RPMI8226 (cell line): ENCODE measurements at regions not wholly inside any gene's neighbourhood (a gene's known extent, or its start where the extent isn't known, plus 50 kb on each side); places are given as distances from the start of the nearest gene placed in this dataset.
"Not testable (repeated sequence)": the region's sequence is repeated elsewhere in the genome, so short reads cannot be mapped to it uniquely, and the experiment has no call there.

ENCODE experiments used
- DNase-seq: peaks from one replicate; pipeline ENCODE4 v3.0.0-alpha.2; 2015

DNA sequence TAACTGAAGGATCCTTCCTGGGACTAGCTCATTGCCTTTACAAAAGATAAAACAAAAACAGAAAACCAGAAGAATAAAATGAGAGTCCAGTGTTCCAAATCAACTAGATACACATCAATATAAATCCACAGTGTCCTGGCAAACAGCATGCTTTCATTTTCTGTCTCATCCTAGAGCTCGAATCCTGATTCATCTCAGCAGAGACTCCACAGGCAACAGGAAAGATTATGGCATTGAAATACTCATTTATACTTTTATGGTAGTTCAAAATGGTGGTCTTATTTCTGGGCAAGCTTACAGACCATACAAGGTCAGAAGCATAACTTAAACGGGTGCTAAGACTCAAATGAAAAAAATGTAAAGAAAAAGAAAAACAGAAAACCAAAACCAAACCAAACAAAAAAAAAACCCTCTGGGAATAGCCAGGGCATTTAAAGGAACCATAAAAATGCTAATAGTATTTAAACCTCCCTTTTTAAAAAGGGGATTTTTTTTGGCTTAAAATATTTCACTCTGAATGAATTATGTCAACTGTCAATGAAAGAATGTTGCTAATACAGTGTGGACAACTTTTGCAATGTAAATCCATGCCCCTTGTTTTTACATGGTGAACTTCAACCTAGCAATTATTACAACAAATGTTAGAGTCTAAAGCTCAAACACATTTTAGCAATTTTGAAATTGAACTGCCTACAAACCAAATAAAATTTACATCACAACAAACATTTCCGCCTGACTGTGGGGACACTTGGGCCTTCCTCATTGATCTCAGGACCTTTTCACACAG lies 57.9 kb downstream of the GPR101 start:
- DNase-seq: no peak

DNA sequence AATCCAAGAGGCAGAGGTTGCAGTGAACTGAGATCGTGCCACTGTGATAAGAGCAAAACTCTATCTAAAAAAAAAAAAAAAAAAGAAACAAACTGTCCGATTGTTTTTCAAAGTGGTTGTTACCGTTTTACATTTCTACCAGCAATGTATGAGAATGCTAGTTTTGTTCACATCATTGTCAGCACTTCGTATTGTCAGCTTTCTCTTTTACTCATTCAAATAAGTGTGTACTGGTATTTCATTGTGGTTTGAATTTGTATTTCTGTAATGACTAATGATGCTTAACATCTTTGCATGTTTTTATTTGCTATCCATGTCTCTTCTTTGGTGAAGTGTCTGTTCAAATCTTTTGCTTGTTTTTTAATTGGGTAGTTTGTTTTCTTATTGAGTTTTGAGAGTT lies 65.8 kb downstream of the GPR101 start:
- no peak for DNase-seq

DNA sequence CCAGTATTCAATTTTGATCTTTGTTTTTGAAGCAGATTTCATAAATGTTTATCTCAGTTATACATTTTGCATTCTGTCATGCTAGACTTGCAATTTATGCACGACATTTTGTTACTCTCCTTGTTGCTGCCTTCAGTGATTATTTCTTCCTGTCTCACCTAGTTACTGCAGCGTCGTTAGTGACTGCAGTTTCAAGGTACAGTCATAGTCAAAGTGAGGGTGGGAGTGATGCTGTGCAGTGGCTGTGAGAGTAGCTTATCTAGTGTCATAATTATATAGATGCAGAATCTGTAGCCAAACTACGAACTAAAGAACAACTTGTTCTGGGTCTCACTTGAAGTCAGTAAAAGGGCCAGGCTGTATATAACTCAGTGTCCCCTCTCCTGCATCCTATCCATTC lies 69.8 kb downstream of the GPR101 start:
- no peak for DNase-seq

DNA sequence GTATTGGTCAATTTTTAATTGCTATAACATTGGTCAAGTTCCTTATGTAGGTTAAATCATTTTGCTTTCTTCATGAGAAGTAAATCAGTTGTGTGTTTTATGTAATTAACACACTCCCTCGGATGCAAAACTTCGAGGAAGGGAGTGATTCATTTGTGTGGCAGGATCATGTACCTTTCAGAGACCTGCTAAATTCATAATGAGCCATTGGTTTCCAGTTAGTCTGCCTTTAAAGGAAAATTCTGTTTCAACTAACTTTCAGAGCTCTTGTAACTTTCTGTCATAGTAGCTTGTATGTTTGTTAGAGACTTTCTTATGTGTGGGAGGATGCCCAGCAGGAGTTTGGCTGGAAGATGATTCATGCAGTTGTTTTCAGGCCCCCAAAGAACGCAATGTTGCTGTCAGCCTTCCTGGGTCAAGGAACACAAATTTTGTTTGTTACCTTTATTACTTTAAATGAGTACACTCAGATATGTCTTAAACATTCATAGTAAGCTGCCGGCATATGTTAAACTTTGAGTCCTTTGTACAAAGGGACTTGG lies 72.1 kb downstream of the GPR101 start:
- DNase-seq: no peak

DNA sequence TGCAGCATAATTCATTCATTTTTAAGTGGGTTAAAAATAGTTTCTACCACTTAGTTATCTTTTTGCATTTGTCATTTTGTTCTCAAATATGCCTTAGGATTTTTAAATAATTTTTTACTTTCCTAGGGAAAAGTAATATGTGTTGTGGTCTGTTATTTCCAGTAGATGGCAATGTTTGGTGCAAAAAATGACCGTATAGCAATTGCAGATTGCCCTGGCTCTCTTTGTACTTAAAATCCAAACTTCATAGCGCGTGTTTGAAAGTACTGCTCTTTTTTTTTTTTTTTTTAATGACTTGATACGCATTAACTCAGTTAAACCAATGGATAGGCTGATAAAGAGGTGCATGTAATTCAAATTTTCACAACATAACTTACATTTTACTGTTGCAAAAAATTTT lies 74.4 kb upstream of the RBMX start:
- DNase-seq: peak; percentile 8

DNA sequence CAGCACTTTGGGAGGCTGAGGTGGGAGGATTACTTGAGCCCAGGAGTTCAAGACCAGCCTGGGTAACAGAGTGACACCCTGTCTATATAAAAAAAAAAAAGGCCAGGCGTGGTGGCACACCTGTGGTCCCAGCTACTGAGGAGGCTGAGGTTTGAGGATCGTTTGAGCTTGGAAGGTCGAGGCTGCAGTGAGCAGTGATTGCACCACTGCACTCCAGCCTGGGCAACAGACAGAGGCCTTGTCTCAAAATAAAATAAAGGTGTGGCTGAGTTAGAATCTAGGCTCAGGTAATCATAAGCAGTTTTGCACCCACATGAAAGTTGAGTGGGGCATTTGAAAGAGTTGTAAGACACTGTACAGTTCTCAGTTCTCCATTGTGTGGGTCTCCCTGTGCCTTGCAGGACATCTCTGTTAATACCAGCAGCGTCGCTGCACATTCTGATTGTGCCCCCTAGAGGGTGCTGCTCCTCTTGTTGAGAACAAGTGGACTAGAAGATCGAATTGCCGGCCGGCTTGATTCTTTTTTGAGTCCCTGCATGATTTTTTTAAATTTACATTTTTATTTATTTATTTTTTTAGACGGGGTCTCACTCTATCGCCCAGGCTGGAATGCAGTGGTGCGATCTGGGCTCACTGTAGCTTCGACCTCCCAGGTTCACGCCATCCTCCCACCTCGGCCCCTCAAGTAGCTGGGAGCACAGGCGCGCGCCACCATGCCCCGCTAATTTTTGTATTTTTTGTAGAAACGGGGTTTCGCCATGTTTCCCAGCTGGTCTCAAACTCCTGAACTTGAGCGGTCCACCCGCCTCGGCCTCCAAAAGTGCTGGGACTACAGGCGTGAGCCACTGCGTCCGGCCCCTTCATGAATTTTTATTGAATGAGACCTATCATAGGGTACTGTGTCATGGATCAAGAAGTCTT lies 73.6 kb upstream of the RBMX start:
- DNase-seq: peak; percentile 83

DNA sequence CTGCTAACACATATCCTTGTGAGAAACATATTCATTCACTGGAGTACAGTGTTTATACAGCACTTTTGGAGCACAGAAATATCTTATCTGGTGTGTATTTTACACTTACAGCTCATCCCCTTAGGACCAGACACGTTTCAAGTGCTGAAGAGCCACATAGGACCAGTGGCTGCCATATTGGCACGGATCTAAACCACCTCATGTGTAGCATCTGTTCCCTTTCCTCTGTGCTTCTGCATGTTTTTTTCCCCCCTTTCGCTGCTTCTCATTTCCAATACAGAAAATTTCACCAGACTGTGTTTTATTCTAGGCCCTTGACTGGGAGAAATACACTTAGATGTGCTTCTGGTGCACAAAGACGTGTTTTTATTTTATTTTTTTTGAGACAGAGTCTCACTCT lies 69.7 kb upstream of the RBMX start:
- no peak for DNase-seq

DNA sequence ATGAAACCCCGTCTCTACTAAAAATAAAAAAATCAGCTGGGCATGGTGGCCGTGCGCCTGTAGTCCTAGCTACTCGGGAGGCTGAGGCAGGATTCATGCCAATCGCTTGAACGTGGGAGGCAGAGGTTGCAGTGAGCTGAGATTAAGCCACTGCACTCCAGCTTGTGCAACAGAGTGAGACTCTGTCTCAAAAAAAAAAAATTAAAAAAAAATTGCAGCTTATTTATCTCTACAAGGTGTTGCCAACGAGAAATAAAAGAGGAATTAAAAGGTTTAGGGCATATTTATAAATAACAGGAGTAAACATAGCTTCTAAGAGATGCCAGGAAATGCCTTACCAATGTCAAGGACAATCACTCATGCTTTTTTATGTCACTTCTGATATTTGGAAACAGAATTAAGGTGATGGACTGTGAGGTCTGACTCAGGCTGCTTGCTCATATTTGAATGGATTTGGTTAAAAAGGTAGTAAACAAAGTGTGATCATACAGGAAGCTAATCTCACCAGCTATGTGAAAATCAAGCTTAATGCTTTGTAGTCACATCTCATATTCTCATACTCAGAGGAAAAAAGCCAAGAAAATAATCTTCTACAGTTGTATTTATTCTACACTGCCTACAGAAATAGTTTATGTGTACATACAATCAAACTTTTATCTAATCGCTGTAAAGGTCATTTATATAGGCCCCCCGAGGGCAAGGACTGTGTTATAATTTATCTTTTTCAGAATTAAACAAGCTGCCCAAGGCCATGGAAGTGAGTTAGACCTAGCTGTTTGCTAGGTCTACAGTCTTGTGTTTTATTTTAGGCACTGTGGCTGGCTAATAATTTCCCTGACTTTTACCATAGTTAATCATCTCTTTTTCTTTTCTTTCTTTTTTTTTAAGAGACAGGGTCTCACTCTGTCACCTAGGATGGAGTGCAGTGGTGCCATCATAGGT lies 61.1 kb upstream of the RBMX start:
- DNase-seq: no peak

DNA sequence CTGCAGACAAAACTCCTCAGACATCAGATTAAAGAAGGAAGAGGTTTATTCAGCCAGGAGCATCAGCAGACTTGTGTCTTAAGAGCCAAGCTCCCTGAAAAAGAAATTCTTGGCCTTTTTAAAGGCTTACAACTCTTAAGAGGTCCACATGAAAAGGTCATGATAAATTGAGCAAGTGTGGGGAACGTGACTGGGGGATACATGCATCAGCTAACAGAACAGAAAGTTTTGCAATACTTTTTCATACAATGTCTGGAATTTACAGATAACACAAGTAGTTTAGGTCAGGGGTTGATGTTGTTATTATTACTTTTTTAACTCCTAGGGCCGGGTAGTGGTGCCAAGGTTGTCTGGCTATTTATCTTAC lies 55.6 kb upstream of the RBMX start:
- no peak for DNase-seq

DNA sequence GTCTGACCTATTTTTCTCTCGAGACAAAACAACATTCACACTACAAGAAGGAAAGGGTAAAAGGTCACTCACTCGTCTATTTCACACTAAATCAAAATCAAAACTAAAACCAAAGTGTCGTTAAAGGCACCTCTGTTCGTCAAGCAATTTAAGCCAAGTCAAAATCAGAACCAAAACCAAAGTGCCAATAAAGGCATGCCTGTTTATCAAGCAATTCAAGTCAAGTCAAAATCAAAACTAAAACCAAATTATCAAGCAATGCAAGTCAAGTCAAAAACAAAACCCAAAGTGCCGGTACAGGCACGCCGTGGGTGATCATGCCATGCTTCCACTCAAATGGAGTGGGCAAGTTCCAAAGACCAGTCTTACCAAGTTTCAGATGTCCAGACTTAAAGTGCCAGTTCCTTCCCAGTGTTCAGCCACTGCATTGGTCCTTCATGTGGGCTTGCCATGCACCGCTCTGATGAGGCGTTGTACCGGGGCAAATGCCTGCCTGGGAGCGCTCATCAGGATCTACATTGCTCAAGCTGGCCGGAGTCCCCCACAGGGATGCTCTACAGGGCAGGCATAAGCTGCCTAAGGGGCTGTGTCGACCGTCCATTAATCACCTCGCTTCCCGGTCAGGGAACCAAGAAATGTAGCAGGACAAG lies 55.1 kb upstream of the RBMX start:
- not testable (repeated sequence) for DNase-seq

DNA sequence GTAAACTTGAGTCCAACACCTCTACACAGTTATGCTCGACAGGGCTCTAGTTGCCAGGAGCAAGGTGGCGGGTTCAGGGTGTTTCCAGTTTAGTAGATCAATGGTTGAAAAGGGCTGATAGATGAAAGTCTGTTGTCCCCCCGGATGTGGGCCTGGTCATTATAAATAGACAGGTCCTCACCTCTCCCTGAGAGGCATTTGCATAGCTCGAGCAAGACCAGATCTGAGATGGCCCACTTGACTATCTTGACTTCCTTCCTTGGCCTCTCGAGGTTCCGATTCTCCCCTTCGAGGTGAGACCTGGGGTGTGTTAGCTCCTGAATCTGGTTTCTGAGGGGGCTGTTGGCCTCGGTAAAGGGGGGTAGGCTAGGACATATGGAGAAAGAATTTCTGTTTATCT lies 54.1 kb upstream of the RBMX start:
- DNase-seq: not testable (repeated sequence)

DNA sequence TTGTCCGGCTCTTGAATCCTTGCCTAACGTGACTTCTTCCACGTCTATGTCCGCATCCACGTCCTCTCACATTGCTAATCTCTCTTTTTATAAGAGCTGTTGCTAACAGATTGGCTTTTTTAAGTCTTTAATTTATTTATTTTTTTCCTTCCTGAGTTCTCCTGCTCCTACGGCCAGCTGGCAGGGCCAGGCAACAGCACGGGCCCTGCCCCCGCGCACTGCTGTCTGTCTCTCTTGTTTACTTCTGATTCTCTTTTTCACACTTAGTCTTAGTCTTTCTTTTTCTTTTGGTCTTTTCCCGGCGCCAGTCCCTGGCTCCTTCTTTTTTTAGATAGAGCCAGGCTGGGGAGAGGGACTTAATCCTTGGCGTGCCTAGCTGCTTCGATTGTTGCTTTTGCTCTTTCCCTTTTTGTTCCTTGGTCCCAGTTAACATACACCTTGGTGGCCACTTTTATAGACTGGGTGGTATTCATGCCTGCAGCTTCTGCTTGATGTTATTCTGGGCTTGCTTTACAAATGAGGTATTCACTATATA lies 53.2 kb upstream of the RBMX start:
- no peak for DNase-seq

DNA sequence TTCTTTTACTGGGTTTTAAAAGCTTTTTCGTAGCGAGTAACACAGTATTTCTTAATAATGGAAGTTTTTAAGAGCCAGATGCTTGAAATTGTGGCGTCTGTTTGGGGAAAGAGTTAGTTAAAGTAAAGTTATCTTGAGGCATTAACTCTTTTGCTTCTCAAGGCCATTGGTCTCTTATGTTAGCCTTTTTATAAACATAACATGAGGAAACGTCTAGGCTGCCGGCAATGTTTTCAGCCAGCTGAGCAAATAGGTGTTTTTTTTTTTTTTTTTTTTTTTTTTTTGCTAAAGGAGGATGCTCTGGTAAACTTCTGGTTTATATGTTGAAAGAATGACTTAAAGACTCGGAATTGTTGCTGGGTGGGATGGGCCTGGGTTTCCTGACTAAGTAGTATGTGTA lies 51.1 kb upstream of the RBMX start:
- no peak for DNase-seq
